ENCODE measurements at regions not wholly inside any gene's neighbourhood (a gene's known extent, or its start where the extent isn't known, plus 50 kb on each side); places are given as distances from the start of the nearest gene placed in this dataset.
A peak's percentile ranks its signal among the peaks of the same experiment; 100 is the strongest.
"Not testable (repeated sequence)": the region's sequence is repeated elsewhere in the genome, so short reads cannot be mapped to it uniquely, and the experiment has no call there.

- Histone ChIP-seq H3K9ac (ENCODE audit: low read depth, low read length) (no peak overlapping the region), H3K9me3 (ENCODE audit: control insufficient read depth, insufficient read depth, low read length) (no peaks in the 10 kb centered on the region), H3K36me3 (ENCODE audit: insufficient read depth, low read length) (no peaks in the 10 kb centered on the region), H3K4me1 (ENCODE audit: insufficient read depth, low read length) (no peaks in the 10 kb centered on the region)
These were observed 462.1 kb downstream of the PCDH11X start for GRCh38 chrX:92241249-92241648.

DNA sequence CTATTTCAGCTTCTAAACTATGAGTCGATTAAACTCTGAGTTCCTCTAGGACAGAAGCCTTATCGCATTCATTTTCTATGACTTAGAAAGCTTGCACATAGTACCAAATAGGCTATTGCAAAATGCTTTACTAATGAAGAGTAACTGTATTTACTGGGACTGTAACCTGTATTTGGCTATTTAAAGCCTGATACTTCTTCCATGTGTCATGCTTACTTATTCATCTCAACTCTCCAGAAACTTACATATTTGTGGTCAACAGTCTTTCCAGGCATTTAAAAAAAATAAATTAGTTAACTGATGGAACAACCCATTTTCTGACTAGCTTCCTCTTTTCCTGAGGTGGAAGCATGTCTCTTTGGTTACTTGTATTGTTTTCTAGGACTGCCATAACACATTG lies 467.9 kb downstream of the PCDH11X start:
- H3K4me1 ChIP-seq (ENCODE audit: insufficient read depth, low read length) = no peaks in the 10 kb centered on the region

DNA sequence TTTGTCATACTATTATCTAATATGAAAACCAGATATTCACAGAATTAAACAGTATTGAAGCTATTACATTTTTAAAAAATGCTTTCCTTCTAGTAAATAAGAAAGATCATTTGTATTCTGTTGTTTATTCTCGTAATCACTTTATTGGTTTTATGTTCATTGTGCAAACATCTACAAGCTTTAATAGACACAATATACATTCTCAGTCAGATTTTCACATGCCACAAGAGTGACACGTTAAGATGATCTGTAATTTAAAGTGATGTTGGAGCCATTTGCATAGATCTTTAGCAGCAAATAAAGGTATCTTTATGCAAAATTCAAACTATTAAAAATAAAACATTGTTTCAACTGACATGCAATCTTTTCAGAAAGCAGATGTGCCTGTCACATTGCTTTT lies 469.9 kb downstream of the PCDH11X start:
- Histone ChIP-seq H3K9ac (ENCODE audit: low read depth, low read length) (no peak overlapping the region), H3K36me3 (ENCODE audit: insufficient read depth, low read length) (peaks cover 3% of the 10 kb centered on the region; the same call in 1 of the 2 replicates), H3K4me1 (ENCODE audit: insufficient read depth, low read length) (no peaks in the 10 kb centered on the region), H3K9me3 (ENCODE audit: control insufficient read depth, insufficient read depth, low read length) (peaks cover 7% of the 10 kb centered on the region; the same call in 1 of the 2 replicates)

More for the DNA sequence above, 467.9 kb downstream of the PCDH11X start:
- Histone ChIP-seq H3K9ac (ENCODE audit: low read depth, low read length) (no peak overlapping the region), H3K9me3 (ENCODE audit: control insufficient read depth, insufficient read depth, low read length) (no peaks in the 10 kb centered on the region; the same call in 1 of the 2 replicates), H3K36me3 (ENCODE audit: insufficient read depth, low read length) (no peaks in the 10 kb centered on the region)

DNA sequence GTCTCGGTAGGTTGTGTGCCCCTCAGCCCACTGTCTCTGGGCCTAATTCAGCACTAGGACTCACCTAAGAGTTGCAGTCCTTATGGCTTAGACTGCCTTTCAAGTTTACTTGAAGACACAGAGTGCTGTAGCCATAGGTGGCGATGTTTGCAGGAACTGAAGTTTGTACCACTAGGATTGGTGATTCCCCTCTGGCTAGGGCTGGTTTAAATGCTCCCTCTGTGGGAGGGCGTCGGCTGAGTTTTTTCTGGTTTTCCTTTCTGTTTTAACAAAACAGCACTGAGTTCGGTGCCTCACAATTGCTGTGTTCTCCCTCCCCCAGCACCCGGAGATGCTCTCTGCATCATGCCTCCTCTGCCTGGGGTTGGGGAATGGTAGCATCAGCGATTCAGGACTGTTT lies 480.9 kb downstream of the PCDH11X start:
- Histone ChIP-seq H3K9me3 (ENCODE audit: control insufficient read depth, insufficient read depth, low read length) (peaks cover 24% of the 10 kb centered on the region), H3K9ac (ENCODE audit: low read depth, low read length) (no peak overlapping the region), H3K36me3 (ENCODE audit: insufficient read depth, low read length) (peaks cover 8% of the 10 kb centered on the region), H3K4me1 (ENCODE audit: insufficient read depth, low read length) (0 out of 2 replicates have a peak, but pooled peaks cover 4% of the 10 kb centered on the region)

- Histone ChIP-seq H3K36me3 (ENCODE audit: insufficient read depth, low read length) (no peaks in the 10 kb centered on the region), H3K4me1 (ENCODE audit: insufficient read depth, low read length) (peaks cover 42% of the 10 kb centered on the region), H3K9ac (ENCODE audit: low read depth, low read length) (peak overlapping the region; percentile 12), H3K9me3 (ENCODE audit: control insufficient read depth, insufficient read depth, low read length) (no peaks in the 10 kb centered on the region)
These were observed 492.0 kb downstream of the PCDH11X start for GRCh38 chrX:92270936-92271855.

GRCh38 chrX:92278556-92278955 lies 499.4 kb downstream of the PCDH11X start:
- H3K9ac ChIP-seq (ENCODE audit: low read depth, low read length); H3K9me3 ChIP-seq (ENCODE audit: control insufficient read depth, insufficient read depth, low read length); H3K4me1 ChIP-seq (ENCODE audit: insufficient read depth, low read length); H3K36me3 ChIP-seq (ENCODE audit: insufficient read depth, low read length): not testable (repeated sequence)

- H3K9ac ChIP-seq (ENCODE audit: low read depth, low read length); H3K9me3 ChIP-seq (ENCODE audit: control insufficient read depth, insufficient read depth, low read length); H3K4me1 ChIP-seq (ENCODE audit: insufficient read depth, low read length); H3K36me3 ChIP-seq (ENCODE audit: insufficient read depth, low read length): not testable (repeated sequence)
These were observed 501.2 kb downstream of the PCDH11X start for GRCh38 chrX:92280347-92280746.

DNA sequence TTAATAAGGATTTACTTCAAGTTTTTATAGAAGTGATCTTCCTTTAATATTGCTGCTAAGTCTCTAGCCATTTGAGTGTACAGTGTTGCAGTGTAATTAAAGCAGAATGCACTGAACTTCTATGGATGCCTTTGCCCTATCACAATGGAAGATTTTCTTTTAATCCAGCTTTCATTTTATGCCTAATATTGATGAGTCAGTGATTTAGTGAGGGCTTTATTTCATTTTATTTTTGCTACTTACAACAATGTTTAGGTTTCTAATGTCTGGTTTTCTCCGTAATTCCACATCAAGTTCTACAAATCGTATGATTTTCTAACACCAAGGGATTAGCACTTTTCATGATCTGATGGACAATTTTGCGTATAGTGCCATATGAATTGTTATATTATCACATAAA lies 504.1 kb downstream of the PCDH11X start:
- H3K36me3 ChIP-seq (ENCODE audit: insufficient read depth, low read length) = no peaks in the 10 kb centered on the region
- H3K9me3 ChIP-seq (ENCODE audit: control insufficient read depth, insufficient read depth, low read length) = 0 out of 2 replicates have a peak, but pooled peaks cover 7% of the 10 kb centered on the region
- no peaks in the 10 kb centered on the region for H3K4me1 ChIP-seq (ENCODE audit: insufficient read depth, low read length)
- H3K9ac ChIP-seq (ENCODE audit: low read depth, low read length) = no peak overlapping the region

DNA sequence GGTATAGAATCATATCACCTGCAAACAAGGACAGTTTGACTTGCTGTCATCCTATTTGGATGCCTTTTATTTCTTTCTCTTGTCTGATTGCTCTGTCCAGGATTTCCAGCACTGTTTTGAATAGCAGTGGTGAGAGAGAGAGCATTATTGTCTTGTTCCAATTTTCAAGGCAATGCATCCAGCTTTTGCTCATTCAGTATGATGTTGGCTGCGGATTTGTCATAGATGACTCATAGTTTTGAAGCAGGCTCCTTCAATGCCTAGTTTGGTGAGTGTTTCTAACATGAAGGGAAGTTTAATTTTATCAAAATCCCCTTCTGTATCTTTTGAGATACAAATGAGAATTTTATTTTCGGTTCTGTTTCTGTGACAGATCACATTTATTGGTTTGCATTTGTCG lies 518.9 kb downstream of the PCDH11X start:
- not testable (repeated sequence) for H3K36me3 ChIP-seq (ENCODE audit: insufficient read depth, low read length); H3K4me1 ChIP-seq (ENCODE audit: insufficient read depth, low read length); H3K9me3 ChIP-seq (ENCODE audit: control insufficient read depth, insufficient read depth, low read length); H3K9ac ChIP-seq (ENCODE audit: low read depth, low read length)

- not testable (repeated sequence) for H3K9me3 ChIP-seq (ENCODE audit: control insufficient read depth, insufficient read depth, low read length); H3K36me3 ChIP-seq (ENCODE audit: insufficient read depth, low read length); H3K4me1 ChIP-seq (ENCODE audit: insufficient read depth, low read length); H3K9ac ChIP-seq (ENCODE audit: low read depth, low read length)
These were observed 554.0 kb downstream of the PCDH11X start for GRCh38 chrX:92333194-92333593.

DNA sequence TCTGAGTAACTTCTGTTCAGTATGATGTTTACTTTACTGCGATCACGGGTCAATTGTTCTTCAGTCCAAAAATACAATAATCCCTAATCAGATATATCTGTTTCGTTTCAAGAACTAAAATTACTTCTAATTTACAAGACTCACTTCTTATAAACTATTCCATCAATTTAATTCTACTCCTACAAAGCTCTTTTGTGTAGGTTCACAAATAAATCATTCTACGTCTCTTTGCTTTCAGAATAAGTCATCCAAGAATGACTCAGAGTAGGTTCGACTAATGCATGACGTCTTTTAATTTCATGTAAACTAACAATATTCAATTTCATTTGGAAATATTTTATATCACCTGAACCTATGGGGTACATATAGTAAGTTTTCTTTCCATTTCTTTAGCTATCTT lies 571.9 kb downstream of the PCDH11X start:
- not testable (repeated sequence) for H3K9ac ChIP-seq (ENCODE audit: low read depth, low read length); H3K36me3 ChIP-seq (ENCODE audit: insufficient read depth, low read length); H3K4me1 ChIP-seq (ENCODE audit: insufficient read depth, low read length); H3K9me3 ChIP-seq (ENCODE audit: control insufficient read depth, insufficient read depth, low read length)

- Histone ChIP-seq H3K9ac (ENCODE audit: low read depth, low read length) (no peak overlapping the region), H3K36me3 (ENCODE audit: insufficient read depth, low read length) (no peaks in the 10 kb centered on the region), H3K4me1 (ENCODE audit: insufficient read depth, low read length) (no peaks in the 10 kb centered on the region), H3K9me3 (ENCODE audit: control insufficient read depth, insufficient read depth, low read length) (no peaks in the 10 kb centered on the region)
These were observed 572.3 kb downstream of the PCDH11X start for GRCh38 chrX:92351511-92351910.
